ENCODE measurements at regions not wholly inside any gene's neighbourhood (a gene's known extent, or its start where the extent isn't known, plus 50 kb on each side); places are given as distances from the start of the nearest gene placed in this dataset.

DNA sequence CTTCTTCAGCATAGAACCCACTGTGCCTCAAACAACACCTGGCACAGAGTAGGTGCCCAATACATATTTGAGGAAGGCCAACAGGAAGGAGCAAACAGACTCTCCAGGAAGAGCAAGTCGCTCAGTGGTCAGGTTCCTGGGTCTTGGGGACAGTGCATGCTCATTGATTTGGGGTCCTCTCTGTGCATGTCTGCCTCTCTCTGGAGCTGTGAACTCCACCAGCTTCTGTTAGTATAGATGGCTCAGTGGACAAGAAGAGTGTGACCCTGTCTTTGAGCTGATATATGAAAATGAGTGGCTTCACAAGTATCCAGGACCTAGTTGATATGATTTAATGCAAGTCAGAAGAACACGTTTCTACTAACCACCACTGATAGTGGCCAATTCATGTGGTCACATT, 98.7 kb downstream of the KCTD15 start:
- no peaks in the 10 kb centered on the region for H3K36me3 ChIP-seq (ENCODE audit: low read depth)
- TF ChIP-seq, protein P1, sequence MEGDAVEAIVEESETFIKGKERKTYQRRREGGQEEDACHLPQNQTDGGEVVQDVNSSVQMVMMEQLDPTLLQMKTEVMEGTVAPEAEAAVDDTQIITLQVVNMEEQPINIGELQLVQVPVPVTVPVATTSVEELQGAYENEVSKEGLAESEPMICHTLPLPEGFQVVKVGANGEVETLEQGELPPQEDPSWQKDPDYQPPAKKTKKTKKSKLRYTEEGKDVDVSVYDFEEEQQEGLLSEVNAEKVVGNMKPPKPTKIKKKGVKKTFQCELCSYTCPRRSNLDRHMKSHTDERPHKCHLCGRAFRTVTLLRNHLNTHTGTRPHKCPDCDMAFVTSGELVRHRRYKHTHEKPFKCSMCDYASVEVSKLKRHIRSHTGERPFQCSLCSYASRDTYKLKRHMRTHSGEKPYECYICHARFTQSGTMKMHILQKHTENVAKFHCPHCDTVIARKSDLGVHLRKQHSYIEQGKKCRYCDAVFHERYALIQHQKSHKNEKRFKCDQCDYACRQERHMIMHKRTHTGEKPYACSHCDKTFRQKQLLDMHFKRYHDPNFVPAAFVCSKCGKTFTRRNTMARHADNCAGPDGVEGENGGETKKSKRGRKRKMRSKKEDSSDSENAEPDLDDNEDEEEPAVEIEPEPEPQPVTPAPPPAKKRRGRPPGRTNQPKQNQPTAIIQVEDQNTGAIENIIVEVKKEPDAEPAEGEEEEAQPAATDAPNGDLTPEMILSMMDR (IDR thresholded peaks at IDR 0.05; ENCODE audit: poor library complexity, severe bottlenecking) = no peak
- no peak for ATAC-seq (ENCODE audit: low read depth)
- H3K27ac ChIP-seq (ENCODE audit: poor library complexity, severe bottlenecking) = no peak overlapping the region
- H3K4me1 ChIP-seq (ENCODE audit: insufficient read depth, poor library complexity, severe bottlenecking) = no peaks in the 10 kb centered on the region
- H3K9me3 ChIP-seq (ENCODE audit: severe bottlenecking) = peaks cover 6% of the 10 kb centered on the region
- H3K27me3 ChIP-seq (ENCODE audit: insufficient read depth, poor library complexity, severe bottlenecking) = no peaks in the 10 kb centered on the region
- H3K4me3 ChIP-seq (ENCODE audit: severe bottlenecking) = no peak overlapping the region
- DNase-seq (ENCODE audit: low spot score) = no peak

GRCh38 chr19:33898062-33898677, 101.5 kb downstream of the KCTD15 start:
- Histone ChIP-seq H3K27ac (ENCODE audit: poor library complexity, severe bottlenecking) (no peak overlapping the region), H3K27me3 (ENCODE audit: insufficient read depth, poor library complexity, severe bottlenecking) (no peaks in the 10 kb centered on the region), H3K9me3 (ENCODE audit: severe bottlenecking) (peaks cover 6% of the 10 kb centered on the region), H3K36me3 (ENCODE audit: low read depth) (no peaks in the 10 kb centered on the region), H3K4me3 (ENCODE audit: severe bottlenecking) (no peak overlapping the region), H3K4me1 (ENCODE audit: insufficient read depth, poor library complexity, severe bottlenecking) (no peaks in the 10 kb centered on the region)
- ATAC-seq (ENCODE audit: low read depth) (no peak), DNase-seq (ENCODE audit: low spot score) (no peak)
- TF ChIP-seq, protein P1 (IDR thresholded peaks at IDR 0.05; ENCODE audit: poor library complexity, severe bottlenecking) = no peak

- H3K27ac ChIP-seq (ENCODE audit: poor library complexity, severe bottlenecking) = no peak overlapping the region
- TF ChIP-seq, protein P1 (IDR thresholded peaks at IDR 0.05; ENCODE audit: poor library complexity, severe bottlenecking) = no peak
- H3K9me3 ChIP-seq (ENCODE audit: severe bottlenecking) = peaks cover 6% of the 10 kb centered on the region
- no peaks in the 10 kb centered on the region for H3K4me1 ChIP-seq (ENCODE audit: insufficient read depth, poor library complexity, severe bottlenecking)
- no peak for DNase-seq (ENCODE audit: low spot score)
- H3K36me3 ChIP-seq (ENCODE audit: low read depth) = no peaks in the 10 kb centered on the region
- H3K4me3 ChIP-seq (ENCODE audit: severe bottlenecking) = no peak overlapping the region
- ATAC-seq (ENCODE audit: low read depth) = no peak
- no peaks in the 10 kb centered on the region for H3K27me3 ChIP-seq (ENCODE audit: insufficient read depth, poor library complexity, severe bottlenecking)
Observed at GRCh38 chr19:33900817-33901216, 104.1 kb downstream of the KCTD15 start.

- no peak for ATAC-seq (ENCODE audit: low read depth)
- Histone ChIP-seq H3K27ac (ENCODE audit: poor library complexity, severe bottlenecking) (no peak overlapping the region), H3K4me1 (ENCODE audit: insufficient read depth, poor library complexity, severe bottlenecking) (no peaks in the 10 kb centered on the region), H3K4me3 (ENCODE audit: severe bottlenecking) (no peak overlapping the region), H3K9me3 (ENCODE audit: severe bottlenecking) (peaks cover 6% of the 10 kb centered on the region), H3K36me3 (ENCODE audit: low read depth) (no peaks in the 10 kb centered on the region), H3K27me3 (ENCODE audit: insufficient read depth, poor library complexity, severe bottlenecking) (no peaks in the 10 kb centered on the region)
- TF ChIP-seq, protein P1 (IDR thresholded peaks at IDR 0.05; ENCODE audit: poor library complexity, severe bottlenecking) = no peak
- DNase-seq (ENCODE audit: low spot score) = no peak
Observed at GRCh38 chr19:33902395-33902794, 105.7 kb downstream of the KCTD15 start.

DNA sequence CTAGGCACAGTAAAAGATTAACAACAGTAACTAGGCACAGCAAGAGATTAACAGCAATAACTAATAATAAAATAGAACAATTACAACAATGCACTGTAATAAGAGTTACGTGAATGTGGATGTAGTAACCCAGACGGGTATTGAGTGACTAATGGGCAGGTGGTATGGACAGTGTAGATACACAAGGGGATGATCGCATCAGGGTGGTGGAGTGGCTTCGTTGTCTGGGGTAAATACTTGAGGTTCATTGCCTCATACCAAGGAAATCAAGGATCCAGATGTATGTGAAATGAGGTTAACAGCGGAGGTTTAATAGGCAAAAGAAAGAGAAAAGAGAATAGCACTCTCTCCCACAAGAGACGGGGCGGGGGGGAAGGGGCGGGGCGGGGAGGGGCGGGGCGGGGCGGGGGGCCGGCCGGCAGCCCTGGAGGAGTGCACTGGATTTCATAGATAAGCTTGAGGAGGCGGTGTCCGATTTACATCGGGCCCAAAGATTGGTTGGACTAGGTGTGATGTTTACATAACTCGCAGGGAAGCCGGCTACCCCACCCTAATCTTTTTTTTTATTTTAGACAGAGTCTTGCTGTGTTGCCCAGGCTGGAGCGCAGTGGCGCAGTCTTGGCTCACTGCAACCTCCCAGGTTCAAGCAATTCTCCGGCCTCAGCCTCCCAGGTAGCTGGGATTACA, 106.3 kb downstream of the KCTD15 start:
- no peak for DNase-seq (ENCODE audit: low spot score)
- no peaks in the 10 kb centered on the region for H3K36me3 ChIP-seq (ENCODE audit: low read depth)
- peaks cover 5% of the 10 kb centered on the region for H3K9me3 ChIP-seq (ENCODE audit: severe bottlenecking)
- TF ChIP-seq, protein P1 (IDR thresholded peaks at IDR 0.05; ENCODE audit: poor library complexity, severe bottlenecking) = no peak
- H3K4me3 ChIP-seq (ENCODE audit: severe bottlenecking) = no peak overlapping the region
- H3K4me1 ChIP-seq (ENCODE audit: insufficient read depth, poor library complexity, severe bottlenecking) = no peaks in the 10 kb centered on the region
- no peak overlapping the region for H3K27ac ChIP-seq (ENCODE audit: poor library complexity, severe bottlenecking)
- no peaks in the 10 kb centered on the region for H3K27me3 ChIP-seq (ENCODE audit: insufficient read depth, poor library complexity, severe bottlenecking)
- ATAC-seq (ENCODE audit: low read depth) = no peak
